ENCODE measurements at regions not wholly inside any gene's neighbourhood (a gene's known extent, or its start where the extent isn't known, plus 50 kb on each side); places are given as distances from the start of the nearest gene placed in this dataset.
"Not testable (repeated sequence)": the region's sequence is repeated elsewhere in the genome, so short reads cannot be mapped to it uniquely, and the experiment has no call there.

DNA sequence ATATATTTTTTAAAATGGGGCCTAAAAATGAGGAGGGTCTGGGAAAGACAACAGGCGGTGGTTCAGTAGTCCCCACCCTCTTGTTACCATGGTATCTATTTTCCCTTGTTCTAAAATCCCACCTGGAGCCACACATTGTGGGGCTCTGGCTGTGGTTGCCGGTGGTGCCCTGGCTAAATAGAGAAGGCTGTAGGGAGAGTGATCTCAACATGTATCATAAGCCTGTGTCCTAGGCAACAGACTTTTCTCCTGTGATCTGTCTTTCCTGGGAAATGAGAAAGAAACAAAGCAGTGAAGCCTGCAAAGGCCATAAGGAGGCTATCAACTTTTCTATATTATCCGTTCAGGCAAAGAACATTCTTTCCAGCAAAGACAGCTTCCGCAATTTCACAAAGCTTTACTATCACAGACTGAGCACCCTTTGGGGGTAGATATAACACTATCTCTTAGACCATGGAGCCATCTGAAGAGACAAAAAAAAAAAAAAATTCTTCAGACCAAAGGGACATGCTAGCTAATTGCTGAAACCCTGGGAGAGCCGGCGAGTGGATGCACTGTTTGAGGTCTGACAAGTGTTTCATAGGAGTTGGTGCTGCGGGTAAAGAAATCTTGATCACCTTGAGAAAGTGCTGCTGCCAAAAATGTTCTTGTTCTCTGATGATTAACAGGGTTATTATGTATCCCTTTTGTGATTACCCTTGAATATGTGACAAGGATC, 879.2 kb upstream of the DDX18 start:
- DNase-seq: no peak

DNA sequence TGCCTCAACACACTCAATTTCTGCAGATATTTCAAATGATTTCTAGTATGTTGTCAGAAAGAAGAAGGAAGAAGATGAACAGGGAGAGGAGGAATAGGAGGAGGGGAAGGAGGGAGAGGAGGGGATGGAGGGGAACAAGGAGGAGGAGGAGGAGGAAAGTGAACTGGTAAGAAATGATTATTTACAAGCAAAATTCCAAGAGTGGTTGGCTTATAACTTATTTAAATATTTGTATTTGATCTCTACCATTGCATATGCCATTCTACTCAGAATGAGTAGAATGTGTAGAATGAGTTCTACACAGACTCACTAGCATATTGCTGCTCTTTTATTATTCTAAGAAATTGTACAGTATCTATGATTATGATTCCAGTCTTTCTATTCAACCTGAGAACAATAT, 866.2 kb upstream of the DDX18 start:
- DNase-seq: no peak

DNA sequence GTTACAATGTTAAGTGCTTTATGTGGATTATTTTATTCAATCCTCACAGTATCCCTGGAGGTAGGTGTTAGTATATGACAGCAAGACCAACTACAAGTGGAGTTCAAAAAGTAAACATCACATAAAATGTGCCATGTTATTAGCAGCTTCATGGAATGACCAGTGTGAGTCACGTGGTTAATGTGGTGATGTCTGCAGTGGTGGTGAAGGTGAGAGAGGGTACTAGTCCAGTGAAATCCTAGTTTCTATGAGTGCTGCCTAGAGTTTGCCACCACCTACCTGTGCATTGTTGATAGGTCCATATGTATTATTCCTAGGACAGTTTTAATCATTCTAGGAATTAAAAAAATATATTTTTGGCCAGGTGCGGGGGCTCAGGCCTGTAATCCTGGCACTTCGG, 865.2 kb upstream of the DDX18 start:
- no peak for DNase-seq

DNA sequence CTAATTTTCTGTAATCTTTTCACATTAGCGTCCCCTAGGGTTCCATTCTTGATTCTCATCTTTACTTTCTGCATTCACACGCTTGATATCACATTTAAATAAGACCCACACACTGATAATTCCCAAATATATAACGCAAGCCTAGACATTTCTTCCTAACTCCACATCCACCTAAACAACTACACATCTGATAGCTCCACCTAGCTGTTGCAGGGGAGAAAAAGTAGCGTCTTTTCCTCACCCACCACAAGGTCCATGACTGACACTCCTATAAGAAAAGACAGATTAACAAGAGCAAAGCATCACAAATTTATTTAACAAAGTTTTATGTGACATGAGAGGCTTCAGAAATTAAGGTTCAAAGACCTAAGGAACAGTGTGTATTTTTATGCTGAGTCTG, 862.2 kb upstream of the DDX18 start:
- DNase-seq: peak; percentile 0

DNA sequence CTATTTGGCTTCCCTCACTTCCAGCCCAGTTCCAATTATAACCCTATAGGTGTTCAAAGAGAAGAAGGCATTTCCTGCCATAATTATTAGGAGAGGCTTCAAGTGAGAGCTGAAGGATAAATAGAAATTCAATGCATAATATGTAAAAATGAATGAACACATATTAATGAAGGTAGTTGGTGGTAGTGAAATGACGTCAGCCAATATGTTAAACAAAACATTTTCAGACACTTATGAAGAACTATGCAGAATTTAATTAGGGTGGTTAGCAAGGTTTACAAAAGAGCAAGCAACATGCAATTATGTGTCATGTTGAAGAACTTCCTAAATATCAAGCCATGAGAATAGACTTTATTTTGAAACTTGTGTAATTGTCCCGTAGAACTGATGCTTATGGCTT, 858.8 kb upstream of the DDX18 start:
- no peak for DNase-seq

DNA sequence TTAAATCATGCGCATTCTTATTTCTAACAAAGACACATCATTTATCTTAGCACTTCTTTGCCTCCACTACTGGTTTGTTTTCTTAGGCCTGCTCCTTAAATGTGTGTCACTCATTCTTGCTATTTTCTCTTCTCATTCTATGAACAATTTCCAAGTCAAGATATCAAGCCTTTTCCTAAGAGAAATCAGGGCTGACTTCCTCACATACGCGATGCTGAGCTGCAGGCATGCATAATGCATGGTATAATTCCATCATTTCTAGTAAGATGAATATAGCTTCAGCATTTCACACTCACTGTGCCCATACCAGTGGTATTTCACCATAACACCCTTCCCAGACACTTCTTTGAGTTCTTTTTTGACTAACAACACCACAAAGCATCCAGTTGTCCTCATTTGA, 838.9 kb upstream of the DDX18 start:
- no peak for DNase-seq

DNA sequence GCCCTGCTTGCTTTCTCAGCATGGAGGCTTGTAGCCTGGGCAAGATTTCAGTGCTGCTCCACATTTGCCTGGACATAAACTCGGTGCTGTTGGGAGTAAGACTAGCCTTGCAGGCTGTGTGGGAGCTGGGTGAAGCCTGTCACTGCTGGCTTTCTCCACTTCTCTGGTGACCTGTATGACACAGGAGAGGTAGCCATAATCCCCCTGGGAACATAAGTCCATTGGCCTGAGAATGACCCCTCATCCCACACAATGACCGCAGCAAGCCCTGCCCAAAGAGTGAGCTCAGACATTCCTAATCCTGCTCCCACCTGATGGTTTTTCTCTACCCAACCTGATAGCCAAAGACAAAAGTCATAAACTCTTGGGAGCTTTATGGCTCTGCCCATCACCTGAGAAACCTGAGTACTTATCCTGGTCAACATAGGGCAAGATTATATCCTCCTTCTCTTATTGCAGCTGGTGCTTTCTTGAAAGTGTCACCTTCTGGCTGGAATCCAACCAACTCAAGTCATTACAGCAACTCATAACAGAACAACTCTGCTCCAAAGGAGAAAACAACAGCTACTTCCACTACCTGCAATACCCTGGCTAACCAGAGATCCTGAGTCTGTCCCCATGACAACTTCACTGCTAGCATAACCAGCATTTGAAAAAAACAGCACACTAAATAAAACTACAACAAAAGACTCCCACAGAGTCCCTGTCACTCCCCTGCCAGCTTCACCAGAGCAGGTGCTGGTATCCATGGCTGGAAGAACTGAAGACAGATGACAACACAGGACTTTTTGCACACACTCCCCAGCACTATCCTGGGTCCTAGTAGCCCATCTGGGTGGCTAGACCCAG, 834.4 kb upstream of the DDX18 start:
- DNase-seq: no peak

DNA sequence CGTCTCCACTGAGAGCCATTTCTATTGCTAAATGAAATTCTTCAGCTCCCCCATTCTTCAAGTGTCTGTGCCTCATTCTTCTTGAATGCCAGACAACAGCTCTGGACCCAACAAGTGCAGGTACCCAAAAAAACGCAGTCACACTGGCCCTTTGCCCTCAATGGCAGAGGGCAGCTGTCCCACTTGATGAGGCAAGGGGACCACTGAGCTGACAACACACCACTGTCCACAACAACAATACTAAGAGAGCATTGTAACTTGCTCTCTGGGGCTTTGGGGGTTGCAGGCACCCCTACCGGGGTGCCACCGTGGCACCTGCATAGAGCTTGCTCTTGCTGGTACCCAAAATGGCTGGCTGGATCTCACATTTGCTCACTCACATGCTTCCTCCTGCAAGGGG, 827.0 kb upstream of the DDX18 start:
- DNase-seq: no peak

DNA sequence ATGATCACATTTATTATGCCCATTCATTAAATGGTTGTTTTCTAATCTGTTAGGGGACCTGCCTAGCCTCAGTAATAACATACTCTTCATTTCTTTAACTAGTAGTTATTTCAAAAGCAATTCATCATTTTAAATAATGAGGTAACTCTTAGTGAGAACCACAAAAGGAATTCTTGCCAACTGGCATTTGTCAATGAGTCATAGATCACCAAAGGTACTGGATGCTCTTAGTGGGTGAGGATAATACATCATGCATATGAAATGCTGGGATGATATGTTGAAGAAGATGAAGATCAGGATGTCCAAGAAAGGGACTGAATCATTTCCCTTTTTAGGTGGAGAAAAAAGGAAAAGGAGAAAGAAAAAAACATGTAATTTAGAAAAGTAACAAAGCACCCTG, 826.2 kb upstream of the DDX18 start:
- DNase-seq: peak; percentile 44

DNA sequence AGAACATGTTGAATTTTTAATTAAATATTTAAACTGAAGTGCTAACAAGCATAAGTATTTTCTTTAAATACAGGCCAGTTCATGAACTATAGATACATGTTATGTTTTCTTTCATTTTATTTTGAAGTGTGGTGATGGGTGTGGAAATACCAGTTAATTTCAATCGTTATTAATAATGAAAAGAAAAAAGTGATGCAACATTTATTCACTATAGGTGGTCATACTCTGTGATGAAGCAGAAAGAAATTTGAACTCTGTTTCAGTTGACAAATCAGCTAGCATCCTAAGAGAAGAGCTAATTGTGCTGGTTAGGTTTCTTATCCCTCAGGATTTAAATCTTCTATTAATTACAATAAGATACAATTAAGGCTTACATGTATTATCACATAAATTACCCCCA, 795.1 kb upstream of the DDX18 start:
- DNase-seq: no peak

DNA sequence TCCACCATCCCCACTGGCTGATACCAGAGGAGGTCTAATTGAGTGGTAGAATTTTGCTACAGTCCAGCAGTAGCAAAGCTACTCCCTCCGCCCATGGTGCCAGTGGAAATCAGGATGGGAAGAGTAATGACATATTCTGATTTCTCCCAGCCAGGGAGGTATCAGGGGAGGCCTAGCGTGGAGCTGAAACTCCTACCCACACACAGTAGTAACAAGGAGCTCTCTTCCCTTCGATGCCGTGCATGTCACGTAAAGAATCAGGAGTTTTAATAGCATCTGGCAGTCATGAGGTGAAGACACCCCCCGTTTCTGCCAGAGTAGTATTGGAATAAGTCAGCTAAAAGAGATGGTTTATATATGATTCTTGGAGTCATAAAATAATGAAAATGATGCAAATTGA, 786.8 kb upstream of the DDX18 start:
- DNase-seq: no peak

DNA sequence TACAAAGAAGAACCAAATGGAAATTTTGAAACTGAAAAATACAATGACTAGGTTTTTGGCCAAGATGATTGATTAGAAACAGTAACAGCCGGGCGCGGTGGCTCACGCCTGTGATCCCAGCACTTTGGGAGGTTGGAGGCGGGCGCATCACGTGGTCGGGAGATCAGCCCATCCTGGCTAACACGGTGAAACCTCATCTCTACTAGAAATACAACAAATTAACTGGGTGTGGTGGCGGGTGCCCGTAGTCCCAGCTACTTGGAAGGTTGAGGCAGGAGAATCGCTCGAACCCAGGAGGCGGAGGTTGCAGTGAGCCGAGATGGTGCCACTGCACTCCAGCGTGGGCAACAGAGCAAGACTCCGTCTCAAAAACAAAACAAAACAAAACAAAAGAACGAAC, 785.8 kb upstream of the DDX18 start:
- DNase-seq: not testable (repeated sequence)

DNA sequence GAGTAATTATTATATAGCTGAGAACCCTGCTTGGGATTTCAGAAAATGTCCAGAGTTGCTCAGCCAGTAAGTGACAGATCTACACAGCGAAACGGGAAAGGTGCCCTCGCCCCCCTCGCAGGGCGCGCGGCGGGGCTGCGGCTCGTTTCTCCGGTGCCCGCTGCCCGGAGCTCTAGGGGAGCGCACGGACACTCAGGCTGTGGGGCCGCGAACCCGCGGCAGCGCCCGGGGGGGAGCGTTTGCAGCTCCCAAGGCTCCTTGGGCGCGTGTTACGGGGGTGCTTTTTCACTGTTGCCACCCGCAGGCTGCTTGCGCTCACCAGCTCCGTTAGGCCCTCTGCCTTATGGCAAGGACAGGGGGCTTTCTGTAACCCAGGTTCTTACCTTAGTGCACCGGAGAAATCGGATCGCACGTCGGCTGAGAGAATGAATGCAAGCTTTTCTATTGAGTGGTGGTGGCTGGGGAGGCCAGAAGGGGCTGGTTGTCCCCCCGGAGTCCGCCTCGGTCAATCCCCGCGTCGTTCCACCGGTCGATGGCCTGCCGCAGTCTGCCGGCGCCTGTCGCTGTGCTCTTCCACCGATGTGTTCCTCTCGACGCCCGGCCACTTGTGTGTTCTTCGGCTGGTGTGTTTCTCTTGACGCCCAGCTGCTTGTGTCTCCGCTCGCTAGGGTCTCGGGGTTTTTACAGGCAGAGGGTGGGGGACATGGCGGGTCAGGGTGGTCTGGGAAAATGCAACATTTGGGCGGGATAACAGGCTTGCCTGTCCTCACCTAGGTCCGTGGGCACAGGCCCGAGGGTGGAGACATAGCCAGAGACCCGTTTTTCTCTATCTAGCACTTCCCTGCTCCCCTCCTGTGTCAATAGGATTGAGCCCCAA, 758.8 kb upstream of the DDX18 start:
- no peak for DNase-seq

DNA sequence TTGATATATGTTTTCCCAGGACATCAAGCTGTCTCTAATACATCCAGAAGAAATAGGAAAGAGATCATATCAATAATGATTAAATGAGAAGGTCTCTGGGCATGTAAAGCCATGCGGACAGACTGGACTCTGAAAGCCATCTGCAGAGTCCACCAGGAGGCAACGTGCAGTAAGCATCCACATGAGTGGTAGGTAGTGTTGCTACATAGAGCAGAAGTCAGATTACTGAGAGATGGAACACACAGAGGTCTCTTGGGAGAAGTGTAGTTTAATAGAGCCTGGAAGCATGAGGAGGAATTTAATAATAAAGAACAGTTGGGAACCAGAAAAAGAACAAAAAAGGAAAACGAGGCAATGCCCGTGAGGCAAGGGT, 758.1 kb upstream of the DDX18 start:
- DNase-seq: no peak

DNA sequence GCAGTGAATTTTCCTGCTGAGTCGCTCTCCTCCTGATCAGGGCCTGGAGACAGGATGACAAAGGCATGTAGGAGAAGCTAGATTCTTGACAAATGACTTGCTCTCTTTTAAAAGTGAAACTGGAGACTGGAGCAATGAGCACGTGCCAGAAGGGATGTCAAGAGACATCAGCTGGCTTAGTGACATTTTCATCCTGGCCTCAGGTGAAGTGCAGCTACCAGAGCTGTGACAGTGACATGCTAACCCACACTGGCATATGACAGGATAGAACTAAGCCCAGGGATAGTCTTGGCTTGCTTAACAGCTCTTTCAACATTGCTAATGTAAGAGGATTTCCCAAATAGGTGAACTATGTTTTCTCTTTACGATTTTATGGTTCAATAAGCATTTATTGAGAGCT, 757.5 kb upstream of the DDX18 start:
- DNase-seq: peak; percentile 3

DNA sequence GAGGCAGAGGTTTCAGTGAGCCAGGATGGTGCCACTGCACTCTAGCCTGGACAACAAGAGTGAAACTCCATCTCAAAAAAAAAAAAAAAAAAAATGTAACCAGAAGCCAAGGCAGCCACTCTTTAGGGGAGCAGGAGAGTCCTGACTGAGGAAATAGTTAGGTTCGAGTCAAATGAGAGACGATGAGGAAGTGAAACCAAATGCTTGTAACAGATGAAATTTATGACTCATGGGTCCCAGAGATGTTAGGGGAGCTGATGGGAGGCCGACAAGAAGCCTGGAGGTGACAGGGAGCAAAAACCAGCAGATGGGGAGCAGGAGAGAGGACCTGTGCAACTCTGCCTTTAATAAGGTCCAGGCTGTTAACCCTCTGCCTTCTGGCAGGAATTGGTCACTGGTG, 756.1 kb upstream of the DDX18 start:
- peak; percentile 5 for DNase-seq

DNA sequence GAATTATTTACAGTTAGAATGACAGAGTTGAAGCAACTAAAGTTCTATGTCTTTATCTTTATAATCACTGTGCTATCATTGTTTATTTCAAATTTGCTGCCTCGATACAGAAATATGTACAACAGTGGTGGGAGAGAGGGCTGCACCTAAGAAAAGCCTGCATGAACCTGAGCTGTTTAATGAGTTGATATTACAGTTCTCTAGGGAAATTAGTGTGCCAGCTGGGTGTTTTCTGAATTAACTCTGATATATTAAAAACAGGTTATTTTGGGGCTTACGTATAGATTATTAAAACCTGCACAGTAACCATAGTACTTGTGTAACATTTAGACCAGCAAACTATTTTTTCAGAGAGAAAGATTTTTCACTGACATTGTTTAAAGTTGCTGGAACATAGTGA, 750.5 kb upstream of the DDX18 start:
- DNase-seq: no peak

DNA sequence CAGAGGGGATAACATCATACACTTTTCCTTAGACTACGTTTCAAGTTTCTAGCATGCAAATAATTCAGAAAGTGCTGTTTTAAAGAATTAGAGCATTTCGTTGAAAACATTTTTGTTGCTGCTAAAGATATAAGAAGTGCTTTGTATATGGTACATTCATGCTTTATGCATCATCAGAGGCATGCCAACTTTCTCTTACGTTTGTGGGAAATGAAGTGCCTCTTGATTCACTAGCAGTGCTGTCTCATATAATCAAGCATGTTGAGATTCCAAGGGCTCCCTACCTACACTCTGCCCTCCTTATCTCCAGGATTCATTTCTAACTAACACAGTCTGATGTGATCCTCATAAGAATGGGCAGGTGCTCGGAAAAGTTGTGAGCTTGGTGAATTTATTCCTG, 748.6 kb upstream of the DDX18 start:
- peak; percentile 47 for DNase-seq

DNA sequence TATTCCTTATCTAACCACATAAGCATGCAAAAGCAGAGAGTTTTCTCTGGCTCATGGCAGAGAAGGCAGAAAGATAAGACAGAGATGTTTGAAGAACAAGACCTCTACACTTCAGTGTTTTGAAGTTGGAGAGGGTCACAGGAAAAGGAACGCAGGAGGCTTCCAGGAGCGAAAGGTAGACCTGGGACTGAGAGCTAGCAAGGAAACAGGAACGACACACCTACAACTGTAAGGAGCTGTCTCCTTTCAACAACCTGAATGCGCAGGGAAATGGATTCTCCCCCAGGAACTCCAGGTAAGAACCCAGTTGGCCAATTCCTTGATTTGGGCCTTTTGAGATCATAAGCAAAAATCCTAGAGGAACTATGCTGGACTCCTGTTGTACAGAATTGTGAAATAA, 746.6 kb upstream of the DDX18 start:
- no peak for DNase-seq

DNA sequence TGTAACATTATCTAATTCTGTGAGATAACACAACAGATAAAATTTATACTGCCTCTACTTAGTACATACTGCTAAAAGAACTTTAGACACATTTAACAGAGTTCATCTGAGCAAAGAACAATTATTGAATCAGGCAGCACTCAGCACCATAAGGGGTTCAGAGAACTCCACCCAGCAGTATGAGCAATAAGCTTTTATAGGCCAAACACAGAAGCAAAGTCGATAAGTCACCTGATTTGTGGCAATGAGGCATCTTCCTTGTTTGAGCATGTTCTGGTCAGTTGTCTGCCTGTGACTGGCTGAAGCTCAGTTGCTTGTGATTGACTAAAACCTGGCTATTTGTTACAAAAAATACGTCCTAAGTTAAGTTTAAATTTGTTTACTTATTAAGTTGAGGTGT, 746.1 kb upstream of the DDX18 start:
- no peak for DNase-seq

DNA sequence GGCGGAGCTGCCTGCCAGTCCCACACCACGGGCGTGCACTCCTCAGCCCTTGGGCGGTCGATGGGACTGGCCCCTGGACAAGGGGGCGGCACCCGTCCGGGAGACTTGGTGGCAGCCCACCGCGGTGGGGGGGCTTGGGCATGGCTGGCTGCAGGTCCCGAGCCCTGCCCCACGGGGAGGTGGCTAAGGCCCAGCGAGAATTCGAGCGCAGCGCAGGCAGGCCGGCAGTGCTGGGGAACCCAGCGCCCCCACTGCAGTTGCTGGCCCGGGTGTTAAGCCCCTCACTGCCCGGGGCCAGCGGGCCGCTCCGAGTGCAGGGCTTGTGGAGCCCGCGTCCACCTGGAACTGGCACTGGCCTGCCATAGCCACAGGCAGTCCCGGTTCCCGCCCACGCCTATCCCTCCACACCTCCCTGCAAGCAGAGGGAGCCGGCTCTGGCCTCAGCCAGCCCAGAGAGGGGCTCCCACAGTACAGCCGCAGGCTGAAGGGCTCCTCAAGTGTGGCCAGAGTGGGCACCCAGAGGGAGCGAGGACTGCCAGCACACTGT, 742.9 kb upstream of the DDX18 start:
- no peak for DNase-seq

DNA sequence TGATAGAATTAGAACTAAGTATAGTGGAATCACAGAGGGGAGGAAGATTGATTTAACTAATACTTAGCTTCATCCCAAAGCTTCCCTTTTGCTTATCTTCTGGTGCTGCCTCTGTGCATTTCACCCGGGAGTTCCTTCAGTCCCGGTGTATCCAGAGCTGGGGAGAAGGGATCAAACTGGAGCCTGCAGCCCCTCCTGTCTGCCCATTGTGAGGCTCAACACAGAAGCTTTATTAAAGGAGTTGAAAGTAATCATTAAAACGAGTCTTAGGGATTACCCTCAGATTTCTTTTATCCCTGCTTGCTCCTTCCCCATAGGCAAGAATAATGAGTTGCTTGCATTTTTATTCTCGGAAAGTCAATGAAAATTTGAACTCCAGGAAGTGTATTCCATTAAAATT, 739.7 kb upstream of the DDX18 start:
- no peak for DNase-seq

DNA sequence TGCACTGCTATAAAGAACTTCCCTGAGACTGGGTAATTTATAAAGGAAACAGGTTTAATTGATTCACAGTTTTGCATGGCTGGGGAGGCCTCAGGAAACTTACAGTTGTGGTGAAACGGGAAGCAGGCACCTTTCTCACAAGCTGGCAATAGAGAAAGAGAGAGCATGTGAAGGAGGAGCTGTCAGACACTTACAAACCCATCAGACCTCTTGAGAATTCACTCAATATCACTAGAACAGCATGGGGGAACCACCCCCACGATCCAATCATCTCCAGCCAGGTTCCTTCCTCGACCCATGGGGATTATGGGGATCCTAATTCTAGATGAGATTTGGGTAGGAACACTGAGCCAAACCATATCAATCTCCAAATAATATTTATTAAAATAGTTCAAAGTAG, 729.2 kb upstream of the DDX18 start:
- DNase-seq: no peak
